ENCODE measurements at regions not wholly inside any gene's neighbourhood (a gene's known extent, or its start where the extent isn't known, plus 50 kb on each side); places are given as distances from the start of the nearest gene placed in this dataset.
A peak's percentile ranks its signal among the peaks of the same experiment; 100 is the strongest.

GRCh38 chr4:108519911-108520601 lies 100.3 kb upstream of the RPL34 start:
- no peak overlapping the region for H3K27ac Mint-ChIP-seq
- peaks cover under 1% of the 10 kb centered on the region for H3K36me3 Mint-ChIP-seq (ENCODE audit: low read depth)
- intact Hi-C loops (cut with micrococcal nuclease) = loop anchor here (5.0 kb wide), 1 partner anchor 48 kb away; no protein-coding TSS in a partner anchor
- H3K9me3 Mint-ChIP-seq = peaks cover 4% of the 10 kb centered on the region
- TF ChIP-seq, protein P1, sequence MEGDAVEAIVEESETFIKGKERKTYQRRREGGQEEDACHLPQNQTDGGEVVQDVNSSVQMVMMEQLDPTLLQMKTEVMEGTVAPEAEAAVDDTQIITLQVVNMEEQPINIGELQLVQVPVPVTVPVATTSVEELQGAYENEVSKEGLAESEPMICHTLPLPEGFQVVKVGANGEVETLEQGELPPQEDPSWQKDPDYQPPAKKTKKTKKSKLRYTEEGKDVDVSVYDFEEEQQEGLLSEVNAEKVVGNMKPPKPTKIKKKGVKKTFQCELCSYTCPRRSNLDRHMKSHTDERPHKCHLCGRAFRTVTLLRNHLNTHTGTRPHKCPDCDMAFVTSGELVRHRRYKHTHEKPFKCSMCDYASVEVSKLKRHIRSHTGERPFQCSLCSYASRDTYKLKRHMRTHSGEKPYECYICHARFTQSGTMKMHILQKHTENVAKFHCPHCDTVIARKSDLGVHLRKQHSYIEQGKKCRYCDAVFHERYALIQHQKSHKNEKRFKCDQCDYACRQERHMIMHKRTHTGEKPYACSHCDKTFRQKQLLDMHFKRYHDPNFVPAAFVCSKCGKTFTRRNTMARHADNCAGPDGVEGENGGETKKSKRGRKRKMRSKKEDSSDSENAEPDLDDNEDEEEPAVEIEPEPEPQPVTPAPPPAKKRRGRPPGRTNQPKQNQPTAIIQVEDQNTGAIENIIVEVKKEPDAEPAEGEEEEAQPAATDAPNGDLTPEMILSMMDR (IDR thresholded peaks at IDR 0.05) = no peak
- DNase-seq = no peak
- peaks cover 23% of the 10 kb centered on the region for H3K4me1 Mint-ChIP-seq (ENCODE audit: low read depth)
- ChIA-PET CTCF (interaction anchor here (1.0 to 2.7 kb wide), 2 partner anchors 16 to 52 kb away, joined by 3 to 18 read pairs; no protein-coding TSS in a partner anchor), POLR2A (interaction anchor here (0.7 to 1.0 kb wide), 2 partner anchors 39 to 508 kb away, joined by 3 read pairs; no protein-coding TSS in a partner anchor)
- H3K27me3 Mint-ChIP-seq = no peaks in the 10 kb centered on the region
- H3K4me3 Mint-ChIP-seq = no peak overlapping the region
- ATAC-seq = peak; percentile 39

DNA sequence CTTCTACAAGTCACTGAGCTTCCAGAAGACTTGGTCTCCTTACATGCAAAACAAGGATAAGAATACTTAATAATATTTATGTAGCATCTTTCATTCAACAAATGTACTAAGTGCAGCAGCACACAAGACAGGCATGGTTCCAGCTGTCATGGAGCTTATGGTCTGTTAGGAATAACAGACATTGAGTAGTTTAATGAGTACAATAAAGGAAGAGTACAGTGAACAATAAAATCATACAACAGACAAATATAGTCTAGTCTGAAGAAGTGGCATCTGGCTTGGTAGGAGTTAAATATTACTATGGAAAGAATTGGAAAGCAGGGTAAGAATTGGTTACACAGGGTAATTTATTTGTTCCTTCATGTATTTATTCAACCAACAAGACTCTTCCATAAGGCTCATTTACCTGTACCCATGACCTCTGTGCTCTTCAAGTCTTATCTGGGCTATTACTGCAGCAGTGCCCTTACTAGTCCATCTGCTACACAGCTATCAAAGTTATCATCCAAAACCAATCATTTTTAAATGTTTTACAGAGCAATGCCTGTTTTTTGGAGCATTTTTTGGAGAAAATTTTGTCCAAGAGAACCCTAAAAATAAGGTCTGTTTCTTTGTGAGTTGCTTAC lies 101.1 kb upstream of the RPL34 start:
- H3K27ac Mint-ChIP-seq = no peak overlapping the region
- POLR2A ChIA-PET = no interaction called here
- DNase-seq (no peak), ATAC-seq (no peak)
- intact Hi-C loops (cut with micrococcal nuclease) = loop anchor here (5.0 kb wide), 1 partner anchor 47 kb away; no protein-coding TSS in a partner anchor
- TF ChIP-seq, protein P1 (IDR thresholded peaks at IDR 0.05) = no peak
- H3K4me1 Mint-ChIP-seq (ENCODE audit: low read depth) = peaks cover 23% of the 10 kb centered on the region
- H3K36me3 Mint-ChIP-seq (ENCODE audit: low read depth) = no peaks in the 10 kb centered on the region
- no peaks in the 10 kb centered on the region for H3K27me3 Mint-ChIP-seq
- no peak overlapping the region for H3K4me3 Mint-ChIP-seq
- peaks cover 3% of the 10 kb centered on the region for H3K9me3 Mint-ChIP-seq
- CTCF ChIA-PET = interaction anchor here (2.7 kb wide), 1 partner anchor 53 kb away, joined by 18 read pairs; no protein-coding TSS in a partner anchor

DNA sequence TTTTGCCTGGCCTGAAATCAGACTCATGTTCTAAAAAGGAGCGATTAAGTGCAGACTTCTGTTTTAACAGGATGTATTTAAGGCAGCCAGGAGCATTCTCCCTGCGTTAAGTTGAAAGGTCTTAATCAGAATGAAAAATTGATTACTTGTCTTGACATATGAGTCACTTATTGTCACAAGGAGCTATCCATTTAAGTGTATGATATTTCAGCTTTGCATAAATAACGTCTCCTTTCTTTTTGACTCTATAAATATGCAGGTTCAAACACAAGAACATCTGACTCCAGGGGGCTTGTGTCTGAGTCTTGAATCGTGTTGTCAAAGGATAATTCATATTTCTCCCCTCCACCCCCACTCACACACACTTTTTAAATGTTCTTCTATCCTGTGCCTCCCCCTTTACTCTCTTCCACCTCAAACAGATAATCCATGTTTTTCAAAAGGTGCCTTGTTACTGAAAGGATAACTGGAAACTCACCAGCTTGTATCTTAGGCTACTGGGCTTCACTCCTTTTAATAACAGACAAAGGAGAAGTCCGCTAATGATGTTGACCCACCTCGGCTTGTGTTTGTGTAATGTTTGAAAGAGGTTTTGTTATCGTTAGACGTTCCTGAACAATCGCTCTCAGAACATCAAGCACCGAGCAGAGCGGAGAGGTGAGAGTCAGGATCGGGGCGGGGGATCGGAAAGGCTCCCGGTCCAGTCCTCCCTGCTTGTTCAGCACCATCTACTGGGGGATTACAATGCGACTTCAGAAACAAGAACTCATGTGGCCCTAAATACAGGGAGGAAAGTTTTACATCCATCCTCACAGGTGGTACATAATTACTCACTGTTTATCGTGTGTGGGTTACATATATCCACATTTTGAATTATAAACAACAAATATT lies 107.5 kb upstream of the RPL34 start:
- POLR2A ChIA-PET = no interaction called here
- H3K9me3 Mint-ChIP-seq = no peaks in the 10 kb centered on the region
- CTCF ChIA-PET = interaction anchor here (0.7 to 2.3 kb wide), 13 partner anchors 11 to 498 kb away, joined by 3 to 12 read pairs (median 4); no protein-coding TSS in a partner anchor
- DNase-seq = peak; percentile 65
- ATAC-seq = peak; percentile 93
- no peaks in the 10 kb centered on the region for H3K27me3 Mint-ChIP-seq
- peak overlapping the region; percentile 62 for H3K4me3 Mint-ChIP-seq
- H3K36me3 Mint-ChIP-seq (ENCODE audit: low read depth) = no peaks in the 10 kb centered on the region
- intact Hi-C loops (cut with micrococcal nuclease) = loop anchor here (5.0 kb wide), 2 partner anchors 346 to 481 kb away; partner anchors contain the start of gene LEF1
- peaks cover 17% of the 10 kb centered on the region for H3K4me1 Mint-ChIP-seq (ENCODE audit: low read depth)
- H3K27ac Mint-ChIP-seq = no peak overlapping the region
- TF ChIP-seq, protein P1 (IDR thresholded peaks at IDR 0.05) = peak; percentile 51

DNA sequence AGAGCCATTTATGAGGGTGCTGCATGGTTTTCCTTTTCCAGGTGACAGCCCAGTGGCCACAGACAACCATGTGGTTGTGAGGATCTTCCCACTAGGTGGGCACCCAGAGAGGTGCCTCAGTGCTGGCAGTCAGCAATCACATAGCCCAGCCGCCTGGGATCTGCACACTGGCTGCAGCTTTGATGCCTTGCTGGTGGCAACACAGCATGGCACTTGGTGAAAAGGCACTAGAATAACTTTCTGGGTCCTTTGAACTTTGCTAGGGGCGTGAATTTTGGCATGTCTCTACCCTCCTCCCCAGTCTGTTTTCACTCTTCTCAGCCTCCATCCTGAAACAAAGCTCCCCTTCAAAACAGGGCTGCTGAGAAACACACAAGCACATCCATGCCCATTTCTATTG lies 108.8 kb upstream of the RPL34 start:
- POLR2A ChIA-PET = no interaction called here
- CTCF ChIA-PET = interaction anchor here (0.9 to 2.3 kb wide), 8 partner anchors 10 to 493 kb away, joined by 3 to 12 read pairs (median 6); no protein-coding TSS in a partner anchor
- Mint-ChIP-seq H3K9me3 (no peaks in the 10 kb centered on the region), H3K36me3 (ENCODE audit: low read depth) (no peaks in the 10 kb centered on the region), H3K27ac (no peak overlapping the region), H3K27me3 (no peaks in the 10 kb centered on the region), H3K4me3 (no peak overlapping the region), H3K4me1 (ENCODE audit: low read depth) (peaks cover 17% of the 10 kb centered on the region)
- ATAC-seq (no peak), DNase-seq (no peak)
- TF ChIP-seq, protein P1 (IDR thresholded peaks at IDR 0.05) = no peak
- intact Hi-C loops (cut with micrococcal nuclease) = loop anchor here (5.0 kb wide), 2 partner anchors 344 to 479 kb away; partner anchors contain the start of gene LEF1

Measured in activated CD8-positive, alpha-beta T cell treated with anti-CD3 and anti-CD28 coated beads for 36 hours (primary cell).